HCT116 (cell line): ENCODE measurements at regions not wholly inside any gene's neighbourhood (a gene's known extent, or its start where the extent isn't known, plus 50 kb on each side); places are given as distances from the start of the nearest gene placed in this dataset.

ENCODE experiments used
- ATAC-seq: fragments of 200-7000 bp; cut with Tn5 transposase; 2 replicates; pipeline ENCODE4 v1.9.1; 2020; ENCODE audit warnings: mild to moderate bottlenecking, moderate library complexity
- BruUV-seq: library from RNA; stranded (reverse); fragments of 400-500 nt; replicated peaks from 2 replicates; lab custom pipeline; 2021; lab: Mats Ljungman, UMichigan
- CTCF ChIA-PET: fragments of 300-600 bp; sonication (Branson Sonifier 250); formaldehyde crosslinking; loops from one replicate; lab custom pipeline; 2021; ENCODE audit warnings: antibody characterized with exemption; lab: Charles Lee
- POLR2A ChIA-PET: fragments of 300-600, 350-600 bp; sonication (Branson Sonifier 250); formaldehyde crosslinking; loops from one replicate; lab custom pipeline; 2021; ENCODE audit warnings: antibody characterized with exemption; lab: Charles Lee
- RAD21 ChIA-PET, 2 experiments: fragments of 300-600 bp; sonication (Branson Sonifier 250); formaldehyde crosslinking; loops; one replicate each; lab custom pipeline; 2023; ENCODE audit warnings: low total read pairs in 2 of 2; ENCODE audit not compliant: uncharacterized antibody in 2 of 2, unreplicated experiment in 2 of 2, low non-redundant PET in 1 of 2; lab: Charles Lee
- DNase-seq: peaks from one replicate; pipeline ENCODE4 v3.0.0-alpha.2; 2010; ENCODE audit warnings: low read depth, low spot score
- H2AFZ ChIP-seq: fragments of 200-600 bp; shearing (Covaris generic), sonication (generic); 2 replicates; pipeline ENCODE4 v1.6.1; 2017; ENCODE audit warnings: low read depth, mixed run types, mixed read lengths, antibody characterized with exemption, low read length; ENCODE audit not compliant: poor library complexity, severe bottlenecking
- H3K27ac ChIP-seq: 2 replicates; pipeline ENCODE4 v1.5.1; 2012; ENCODE audit warnings: low read depth, low read length
- H3K27me3 ChIP-seq: fragments of 200-600 bp; sonication (generic); 2 replicates; pipeline ENCODE4 v1.6.1; 2016; ENCODE audit warnings: mixed run types, low read length, mixed read lengths; ENCODE audit not compliant: insufficient read depth
- H3K36me3 ChIP-seq, 2 experiments: fragments of 200-500 bp in 1 of 2; fragments of 200-600 bp in 1 of 2; sonication (Bioruptor generic) in 1 of 2; sonication (generic) in 1 of 2; 2 replicates each; pipeline versions ENCODE4 v1.5.1 to v1.6.1; 2014 to 2016; ENCODE audit warnings: low read length in 2 of 2, inconsistent platforms in 1 of 2, mixed read lengths in 1 of 2, mixed run types in 1 of 2; ENCODE audit not compliant: insufficient read depth in 2 of 2, control insufficient read depth in 1 of 2
- H3K4me1 ChIP-seq, 2 experiments: fragments of 200-600 bp in 1 of 2; sonication (generic) in 1 of 2; 2 replicates each; pipeline versions ENCODE4 v1.5.1 to v1.6.1; 2012 to 2017; ENCODE audit warnings: low read length in 2 of 2, inconsistent platforms in 1 of 2, mild to moderate bottlenecking in 1 of 2, mixed read lengths in 1 of 2, mixed run types in 1 of 2, moderate library complexity in 1 of 2; ENCODE audit not compliant: insufficient read depth in 2 of 2, control insufficient read depth in 1 of 2
- H3K4me2 ChIP-seq: fragments of 200-600 bp; sonication (generic); 2 replicates; pipeline ENCODE4 v1.6.1; 2017; ENCODE audit warnings: mixed run types, low read length, mixed read lengths
- H3K4me3 ChIP-seq, 2 experiments: fragments of 200-600 bp in 1 of 2; sonication (generic) in 1 of 2; replicated peaks in 1 of 2; 2 replicates each; pipeline ENCODE4 v1.5.1; 2011 to 2016; ENCODE audit warnings: low read length in 2 of 2, control low read depth in 1 of 2, low read depth in 1 of 2, mild to moderate bottlenecking in 1 of 2, mixed read lengths in 1 of 2, mixed run types in 1 of 2
- H3K79me2 ChIP-seq: fragments of 200-600 bp; sonication (generic); 2 replicates; pipeline ENCODE4 v1.6.1; 2017; ENCODE audit warnings: mild to moderate bottlenecking, mixed run types, low read length, moderate library complexity, mixed read lengths; ENCODE audit not compliant: insufficient read depth
- H3K9ac ChIP-seq: fragments of 200-600 bp; sonication (generic); 2 replicates; pipeline ENCODE4 v1.6.1; 2016; ENCODE audit warnings: low read length, mixed read lengths
- H3K9me2 ChIP-seq: fragments of 200-600 bp; sonication (generic), shearing (Covaris generic); 2 replicates; pipeline ENCODE4 v1.6.1; 2017; ENCODE audit warnings: mixed run types, mild to moderate bottlenecking, moderate library complexity; ENCODE audit not compliant: insufficient read depth
- H3K9me3 ChIP-seq, 2 experiments: fragments of 200-500 bp in 1 of 2; fragments of 200-600 bp in 1 of 2; sonication (Bioruptor generic) in 1 of 2; sonication (generic) in 1 of 2; 2 replicates each; pipeline ENCODE4 v1.6.1; 2014 to 2017; ENCODE audit warnings: low read length in 2 of 2, mixed read lengths in 2 of 2, inconsistent platforms in 1 of 2, low read depth in 1 of 2, mild to moderate bottlenecking in 1 of 2, mixed run types in 1 of 2, moderate library complexity in 1 of 2; ENCODE audit not compliant: control insufficient read depth in 1 of 2, insufficient read depth in 1 of 2
- H4K20me1 ChIP-seq: fragments of 200-600 bp; sonication (generic), shearing (Covaris generic); 2 replicates; pipeline ENCODE4 v1.6.1; 2017; ENCODE audit warnings: mixed run types, mild to moderate bottlenecking, moderate library complexity; ENCODE audit not compliant: insufficient read depth
- CEBPB ChIP-seq: IDR thresholded peaks from 2 replicates; pipeline ENCODE4 v1.6.1; 2012; ENCODE audit warnings: low read depth
- EGR1 ChIP-seq: IDR thresholded peaks from 2 replicates; pipeline ENCODE4 v1.6.1; 2012; ENCODE audit warnings: low read depth
- EZH2 ChIP-seq: fragments of 200-600 bp; sonication (generic); IDR thresholded peaks from 2 replicates; pipeline ENCODE4 v1.6.1; 2017; ENCODE audit warnings: antibody characterized with exemption, mixed run types
- MAX ChIP-seq: IDR thresholded peaks from 2 replicates; pipeline ENCODE4 v1.6.1; 2012
- RAD21 ChIP-seq: IDR thresholded peaks from 2 replicates; pipeline ENCODE4 v1.6.1; 2012; ENCODE audit warnings: low read depth, mild to moderate bottlenecking
- SIN3A ChIP-seq: IDR thresholded peaks from 2 replicates; pipeline ENCODE4 v1.6.1; 2012; ENCODE audit warnings: low read depth
- SRF ChIP-seq: IDR thresholded peaks from 2 replicates; pipeline ENCODE4 v1.6.1; 2012; ENCODE audit warnings: low read depth
- TCF7L2 ChIP-seq: IDR thresholded peaks from 2 replicates; pipeline ENCODE4 v1.7.0; 2011; ENCODE audit warnings: borderline replicate concordance, inconsistent platforms; ENCODE audit not compliant: insufficient read depth, insufficient read length; ENCODE audit errors: extremely low read depth
- YY1 ChIP-seq: IDR thresholded peaks from 2 replicates; pipeline ENCODE4 v1.6.1; 2011; ENCODE audit warnings: low read length, low read depth, moderate library complexity, mild to moderate bottlenecking; ENCODE audit not compliant: insufficient replicate concordance; ENCODE audit errors: extremely low read depth
- ZFX ChIP-seq: fragments of 450-650 bp; IDR thresholded peaks from 2 replicates; pipeline ENCODE4 v1.6.1; 2017
- ZNF274 ChIP-seq: fragments of 200-500 bp; sonication (Bioruptor generic); IDR thresholded peaks from 2 replicates; pipeline ENCODE4 v1.6.1; 2014; ENCODE audit warnings: mild to moderate bottlenecking, low read depth, low read length, inconsistent platforms
- intact Hi-C: fragments of 100-400 bp; cut with micrococcal nuclease; formaldehyde crosslinking; loops from 2 replicates; pipeline ENCODE4 v1.10.0; 2022
- TF ChIP-seq, protein P1 (sequence below): IDR thresholded peaks from 2 replicates; pipeline ENCODE4 v1.6.1; 2011; ENCODE audit warnings: mild to moderate bottlenecking, low read length, moderate library complexity; ENCODE audit not compliant: insufficient replicate concordance; ENCODE audit errors: extremely low read depth
- TF ChIP-seq, protein P2 (sequence below): IDR thresholded peaks from 2 replicates; pipeline ENCODE4 v1.6.1; 2012

GRCh38 chr5:51669095-51669494 lies 285.8 kb downstream of the ISL1 start:
- CTCF ChIA-PET = no interaction called here
- H3K4me3 ChIP-seq = no peak overlapping the region

GRCh38 chr5:51678330-51678729 lies 295.1 kb downstream of the ISL1 start:
- CTCF ChIA-PET = no interaction called here

More at GRCh38 chr5:51669095-51669494, 285.8 kb downstream of the ISL1 start:
- ATAC-seq = no peak
- Histone ChIP-seq H3K4me1 (no peaks in the 10 kb centered on the region), H4K20me1 (no peaks in the 10 kb centered on the region), H3K9ac (no peak overlapping the region), H3K4me2 (no peak overlapping the region), H3K9me2 (no peaks in the 10 kb centered on the region), H3K27me3 (no peaks in the 10 kb centered on the region), H3K79me2 (no peaks in the 10 kb centered on the region), H3K9me3 (no peaks in the 10 kb centered on the region), H3K27ac (no peak overlapping the region)
- intact Hi-C loops = no loop called here
- no peak for DNase-seq
- RAD21 ChIA-PET = no interaction called here
- BruUV-seq = no TSS peak
- TF ChIP-seq RAD21 = no peak
- TF ChIP-seq, protein P1, sequence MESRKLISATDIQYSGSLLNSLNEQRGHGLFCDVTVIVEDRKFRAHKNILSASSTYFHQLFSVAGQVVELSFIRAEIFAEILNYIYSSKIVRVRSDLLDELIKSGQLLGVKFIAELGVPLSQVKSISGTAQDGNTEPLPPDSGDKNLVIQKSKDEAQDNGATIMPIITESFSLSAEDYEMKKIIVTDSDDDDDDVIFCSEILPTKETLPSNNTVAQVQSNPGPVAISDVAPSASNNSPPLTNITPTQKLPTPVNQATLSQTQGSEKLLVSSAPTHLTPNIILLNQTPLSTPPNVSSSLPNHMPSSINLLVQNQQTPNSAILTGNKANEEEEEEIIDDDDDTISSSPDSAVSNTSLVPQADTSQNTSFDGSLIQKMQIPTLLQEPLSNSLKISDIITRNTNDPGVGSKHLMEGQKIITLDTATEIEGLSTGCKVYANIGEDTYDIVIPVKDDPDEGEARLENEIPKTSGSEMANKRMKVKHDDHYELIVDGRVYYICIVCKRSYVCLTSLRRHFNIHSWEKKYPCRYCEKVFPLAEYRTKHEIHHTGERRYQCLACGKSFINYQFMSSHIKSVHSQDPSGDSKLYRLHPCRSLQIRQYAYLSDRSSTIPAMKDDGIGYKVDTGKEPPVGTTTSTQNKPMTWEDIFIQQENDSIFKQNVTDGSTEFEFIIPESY = no peak
- TF ChIP-seq, protein P2, sequence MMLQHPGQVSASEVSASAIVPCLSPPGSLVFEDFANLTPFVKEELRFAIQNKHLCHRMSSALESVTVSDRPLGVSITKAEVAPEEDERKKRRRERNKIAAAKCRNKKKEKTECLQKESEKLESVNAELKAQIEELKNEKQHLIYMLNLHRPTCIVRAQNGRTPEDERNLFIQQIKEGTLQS = no peak
- TF ChIP-seq, all 23 proteins: peak for 0
- POLR2A ChIA-PET = no interaction called here
- Histone ChIP-seq H2AFZ (no peak overlapping the region), H3K36me3 (no peaks in the 10 kb centered on the region)

More at GRCh38 chr5:51678330-51678729, 295.1 kb downstream of the ISL1 start:
- no peaks in the 10 kb centered on the region for H3K79me2 ChIP-seq
- no peaks in the 10 kb centered on the region for H4K20me1 ChIP-seq
- H3K36me3 ChIP-seq = no peaks in the 10 kb centered on the region
- no peaks in the 10 kb centered on the region for H3K4me1 ChIP-seq
- no peak overlapping the region for H3K4me3 ChIP-seq
- no TSS peak for BruUV-seq
- H2AFZ ChIP-seq = no peak overlapping the region
- no peaks in the 10 kb centered on the region for H3K27me3 ChIP-seq
- no peak overlapping the region for H3K4me2 ChIP-seq
- intact Hi-C loops = no loop called here
- no peaks in the 10 kb centered on the region for H3K9me2 ChIP-seq
- no peak overlapping the region for H3K9ac ChIP-seq
- TF ChIP-seq EGR1 = no peak
- TF ChIP-seq ZNF274 = no peak
- TF ChIP-seq CEBPB = no peak
- TF ChIP-seq SRF = no peak
- TF ChIP-seq YY1 = no peak
- TF ChIP-seq EZH2 = no peak
- TF ChIP-seq TCF7L2 = no peak
- TF ChIP-seq SIN3A = no peak
- no peak for TF ChIP-seq ZFX
- no peak for TF ChIP-seq MAX
- H3K9me3 ChIP-seq = no peaks in the 10 kb centered on the region
- RAD21 ChIA-PET = no interaction called here
- no peak overlapping the region for H3K27ac ChIP-seq
- POLR2A ChIA-PET = no interaction called here
- ATAC-seq = no peak
- DNase-seq = no peak
